ENCODE measurements at regions not wholly inside any gene's neighbourhood (a gene's known extent, or its start where the extent isn't known, plus 50 kb on each side); places are given as distances from the start of the nearest gene placed in this dataset.

DNA sequence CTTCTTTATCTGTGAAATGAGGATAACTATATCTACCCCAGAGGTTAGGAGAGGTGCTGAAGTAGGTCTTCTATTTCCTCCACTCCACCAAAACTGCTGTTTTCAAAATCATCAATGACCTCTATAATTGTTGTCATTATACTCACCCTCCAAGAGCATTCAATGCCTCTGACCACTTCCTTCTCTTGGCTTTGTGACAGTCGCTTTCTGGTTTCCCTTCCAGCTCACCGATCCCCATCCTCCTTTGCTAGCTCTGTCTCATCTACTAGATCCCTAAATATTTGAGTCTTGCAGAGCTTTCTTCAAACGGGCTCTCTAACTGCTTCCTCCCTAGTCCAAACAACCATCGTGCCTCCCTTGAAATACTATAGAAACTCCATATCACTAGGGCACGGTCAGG lies 153.5 kb downstream of the RPLP1 start:
- TF ChIP-seq, protein P1, sequence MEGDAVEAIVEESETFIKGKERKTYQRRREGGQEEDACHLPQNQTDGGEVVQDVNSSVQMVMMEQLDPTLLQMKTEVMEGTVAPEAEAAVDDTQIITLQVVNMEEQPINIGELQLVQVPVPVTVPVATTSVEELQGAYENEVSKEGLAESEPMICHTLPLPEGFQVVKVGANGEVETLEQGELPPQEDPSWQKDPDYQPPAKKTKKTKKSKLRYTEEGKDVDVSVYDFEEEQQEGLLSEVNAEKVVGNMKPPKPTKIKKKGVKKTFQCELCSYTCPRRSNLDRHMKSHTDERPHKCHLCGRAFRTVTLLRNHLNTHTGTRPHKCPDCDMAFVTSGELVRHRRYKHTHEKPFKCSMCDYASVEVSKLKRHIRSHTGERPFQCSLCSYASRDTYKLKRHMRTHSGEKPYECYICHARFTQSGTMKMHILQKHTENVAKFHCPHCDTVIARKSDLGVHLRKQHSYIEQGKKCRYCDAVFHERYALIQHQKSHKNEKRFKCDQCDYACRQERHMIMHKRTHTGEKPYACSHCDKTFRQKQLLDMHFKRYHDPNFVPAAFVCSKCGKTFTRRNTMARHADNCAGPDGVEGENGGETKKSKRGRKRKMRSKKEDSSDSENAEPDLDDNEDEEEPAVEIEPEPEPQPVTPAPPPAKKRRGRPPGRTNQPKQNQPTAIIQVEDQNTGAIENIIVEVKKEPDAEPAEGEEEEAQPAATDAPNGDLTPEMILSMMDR (conservative IDR thresholded peaks at IDR 0.05 in 1 of 2, IDR thresholded peaks at IDR 0.05 in 1 of 2; ENCODE audit: low read depth in 1 of 2, low read length in 2 of 2) = no peak
- no peak for TF ChIP-seq EZH2 (IDR thresholded peaks at IDR 0.05; ENCODE audit: low read length, missing control alignments)
